GM23338 (cell line): ENCODE measurements at regions not wholly inside any gene's neighbourhood (a gene's known extent, or its start where the extent isn't known, plus 50 kb on each side); places are given as distances from the start of the nearest gene placed in this dataset.

Experiments
- CREB1 ChIP-seq: fragments of 250-450 bp; sonication (Bioruptor Pico); IDR thresholded peaks from 2 replicates; pipeline ENCODE4 v1.5.0; 2020; ENCODE audit warnings: low read depth, mild to moderate bottlenecking, moderate library complexity
- EZH2 ChIP-seq: fragments of 200-600 bp; sonication (generic); IDR thresholded peaks from one replicate; pipeline ENCODE4 v1.8.0; 2017; ENCODE audit warnings: antibody characterized with exemption, mild to moderate bottlenecking, low read depth; ENCODE audit not compliant: unreplicated experiment
- POLR2AphosphoS5 ChIP-seq: IDR thresholded peaks from 2 replicates; pipeline ENCODE4 v1.6.1; 2016; ENCODE audit warnings: antibody characterized with exemption, low read depth
- TF ChIP-seq, protein P1 (sequence below), 2 experiments: fragments of 200-600 bp in 1 of 2; sonication (generic) in 1 of 2; conservative IDR thresholded peaks; 2 replicates each; pipeline versions ENCODE4 v1.5.1 to v1.6.1; 2016 to 2017; ENCODE audit warnings: antibody characterized with exemption in 2 of 2, low read depth in 2 of 2, mild to moderate bottlenecking in 2 of 2, moderate library complexity in 1 of 2
- TF ChIP-seq, protein P2 (sequence below): IDR thresholded peaks from one replicate; pipeline ENCODE4 v1.6.1; 2018; ENCODE audit warnings: antibody characterized with exemption; ENCODE audit not compliant: unreplicated experiment

DNA sequence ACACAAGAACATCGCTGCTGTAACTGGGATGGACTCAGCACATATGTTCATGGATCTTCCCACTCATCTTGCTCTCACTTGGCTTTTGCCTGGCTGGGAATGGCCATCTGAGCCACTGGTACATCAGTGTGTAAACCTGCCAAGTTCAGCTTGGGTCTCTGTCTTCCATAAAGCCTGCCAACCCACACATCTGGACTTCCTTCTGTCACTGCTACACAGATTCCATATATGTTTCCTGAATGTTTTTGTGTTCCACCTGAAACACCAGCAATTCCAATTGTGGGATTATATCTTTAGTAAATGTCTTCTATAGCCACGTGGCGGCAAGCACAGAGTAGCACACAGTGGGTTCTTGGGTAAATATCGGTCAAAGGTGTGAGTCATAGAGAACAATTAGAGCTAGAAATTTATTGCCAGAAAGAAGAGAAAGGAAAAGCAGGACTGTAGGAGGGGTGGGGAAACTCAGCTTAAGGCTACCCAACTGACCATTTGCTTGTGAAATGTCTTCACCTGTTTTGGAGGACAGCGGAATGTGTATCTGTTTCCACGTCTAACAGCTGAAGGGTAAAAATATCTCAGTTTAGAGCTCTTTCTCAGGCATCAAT is 125.9 kb downstream of the MFAP3L start:
- TF ChIP-seq, protein P1, sequence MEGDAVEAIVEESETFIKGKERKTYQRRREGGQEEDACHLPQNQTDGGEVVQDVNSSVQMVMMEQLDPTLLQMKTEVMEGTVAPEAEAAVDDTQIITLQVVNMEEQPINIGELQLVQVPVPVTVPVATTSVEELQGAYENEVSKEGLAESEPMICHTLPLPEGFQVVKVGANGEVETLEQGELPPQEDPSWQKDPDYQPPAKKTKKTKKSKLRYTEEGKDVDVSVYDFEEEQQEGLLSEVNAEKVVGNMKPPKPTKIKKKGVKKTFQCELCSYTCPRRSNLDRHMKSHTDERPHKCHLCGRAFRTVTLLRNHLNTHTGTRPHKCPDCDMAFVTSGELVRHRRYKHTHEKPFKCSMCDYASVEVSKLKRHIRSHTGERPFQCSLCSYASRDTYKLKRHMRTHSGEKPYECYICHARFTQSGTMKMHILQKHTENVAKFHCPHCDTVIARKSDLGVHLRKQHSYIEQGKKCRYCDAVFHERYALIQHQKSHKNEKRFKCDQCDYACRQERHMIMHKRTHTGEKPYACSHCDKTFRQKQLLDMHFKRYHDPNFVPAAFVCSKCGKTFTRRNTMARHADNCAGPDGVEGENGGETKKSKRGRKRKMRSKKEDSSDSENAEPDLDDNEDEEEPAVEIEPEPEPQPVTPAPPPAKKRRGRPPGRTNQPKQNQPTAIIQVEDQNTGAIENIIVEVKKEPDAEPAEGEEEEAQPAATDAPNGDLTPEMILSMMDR (conservative IDR thresholded peaks at IDR 0.05; ENCODE audit: low read depth in 2 of 2), result no peak
- TF ChIP-seq POLR2AphosphoS5 (no peak), EZH2 (no peak), CREB1 (no peak)
- TF ChIP-seq, protein P2, sequence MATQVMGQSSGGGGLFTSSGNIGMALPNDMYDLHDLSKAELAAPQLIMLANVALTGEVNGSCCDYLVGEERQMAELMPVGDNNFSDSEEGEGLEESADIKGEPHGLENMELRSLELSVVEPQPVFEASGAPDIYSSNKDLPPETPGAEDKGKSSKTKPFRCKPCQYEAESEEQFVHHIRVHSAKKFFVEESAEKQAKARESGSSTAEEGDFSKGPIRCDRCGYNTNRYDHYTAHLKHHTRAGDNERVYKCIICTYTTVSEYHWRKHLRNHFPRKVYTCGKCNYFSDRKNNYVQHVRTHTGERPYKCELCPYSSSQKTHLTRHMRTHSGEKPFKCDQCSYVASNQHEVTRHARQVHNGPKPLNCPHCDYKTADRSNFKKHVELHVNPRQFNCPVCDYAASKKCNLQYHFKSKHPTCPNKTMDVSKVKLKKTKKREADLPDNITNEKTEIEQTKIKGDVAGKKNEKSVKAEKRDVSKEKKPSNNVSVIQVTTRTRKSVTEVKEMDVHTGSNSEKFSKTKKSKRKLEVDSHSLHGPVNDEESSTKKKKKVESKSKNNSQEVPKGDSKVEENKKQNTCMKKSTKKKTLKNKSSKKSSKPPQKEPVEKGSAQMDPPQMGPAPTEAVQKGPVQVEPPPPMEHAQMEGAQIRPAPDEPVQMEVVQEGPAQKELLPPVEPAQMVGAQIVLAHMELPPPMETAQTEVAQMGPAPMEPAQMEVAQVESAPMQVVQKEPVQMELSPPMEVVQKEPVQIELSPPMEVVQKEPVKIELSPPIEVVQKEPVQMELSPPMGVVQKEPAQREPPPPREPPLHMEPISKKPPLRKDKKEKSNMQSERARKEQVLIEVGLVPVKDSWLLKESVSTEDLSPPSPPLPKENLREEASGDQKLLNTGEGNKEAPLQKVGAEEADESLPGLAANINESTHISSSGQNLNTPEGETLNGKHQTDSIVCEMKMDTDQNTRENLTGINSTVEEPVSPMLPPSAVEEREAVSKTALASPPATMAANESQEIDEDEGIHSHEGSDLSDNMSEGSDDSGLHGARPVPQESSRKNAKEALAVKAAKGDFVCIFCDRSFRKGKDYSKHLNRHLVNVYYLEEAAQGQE, result no peak
